NCI-H128 (cell line): ENCODE measurements at regions not wholly inside any gene's neighbourhood (a gene's known extent, or its start where the extent isn't known, plus 50 kb on each side); places are given as distances from the start of the nearest gene placed in this dataset.
"Not testable (repeated sequence)": the region's sequence is repeated elsewhere in the genome, so short reads cannot be mapped to it uniquely, and the experiment has no call there.

ENCODE experiments used
- DNase-seq: peaks from one replicate; lab custom pipeline; 2025; ENCODE audit not compliant: unreplicated experiment; lab: John Stamatoyannopoulos, UW

GRCh38 chr7:113320419-113320818, 202.1 kb upstream of the SMIM30 start:
- DNase-seq, result no peak

- no peak for DNase-seq
Measured at GRCh38 chr7:113314594-113314993, 196.2 kb upstream of the SMIM30 start.

- DNase-seq, result no peak
Measured at GRCh38 chr7:113308399-113308798, 190.0 kb upstream of the SMIM30 start.

GRCh38 chr7:113307147-113307546, 188.8 kb upstream of the SMIM30 start:
- DNase-seq, result no peak

GRCh38 chr7:113306302-113306701, 187.9 kb upstream of the SMIM30 start:
- DNase-seq, result no peak

GRCh38 chr7:113304104-113304503, 185.8 kb upstream of the SMIM30 start:
- DNase-seq, result no peak

GRCh38 chr7:113303388-113303787, 185.0 kb upstream of the SMIM30 start:
- not testable (repeated sequence) for DNase-seq

- no peak for DNase-seq
Measured at GRCh38 chr7:113301983-113302382, 183.6 kb upstream of the SMIM30 start.

GRCh38 chr7:113301141-113301540, 182.8 kb upstream of the SMIM30 start:
- DNase-seq, result no peak

- no peak for DNase-seq
Measured at GRCh38 chr7:113299748-113300147, 181.4 kb upstream of the SMIM30 start.

- no peak for DNase-seq
Measured at GRCh38 chr7:113298501-113298900, 180.1 kb upstream of the SMIM30 start.

- no peak for DNase-seq
Measured at GRCh38 chr7:113294750-113295149, 176.4 kb upstream of the SMIM30 start.

GRCh38 chr7:113292105-113292504, 173.8 kb upstream of the SMIM30 start:
- DNase-seq, result no peak

GRCh38 chr7:113291058-113291457, 172.7 kb upstream of the SMIM30 start:
- no peak for DNase-seq

- no peak for DNase-seq
Measured at GRCh38 chr7:113289140-113289740, 170.9 kb upstream of the SMIM30 start.

- DNase-seq, result no peak
Measured at GRCh38 chr7:113285411-113285810, 167.1 kb upstream of the SMIM30 start.

- DNase-seq, result no peak
Measured at GRCh38 chr7:113283861-113284260, 165.5 kb upstream of the SMIM30 start.

GRCh38 chr7:113282875-113283274, 164.5 kb upstream of the SMIM30 start:
- DNase-seq, result no peak

- DNase-seq, result no peak
Measured at GRCh38 chr7:113281223-113281622, 162.9 kb upstream of the SMIM30 start.

- no peak for DNase-seq
Measured at GRCh38 chr7:113279256-113279655, 160.9 kb upstream of the SMIM30 start.

GRCh38 chr7:113270790-113271189, 152.4 kb upstream of the SMIM30 start:
- no peak for DNase-seq

GRCh38 chr7:113269592-113269991, 151.2 kb upstream of the SMIM30 start:
- not testable (repeated sequence) for DNase-seq

- no peak for DNase-seq
Measured at GRCh38 chr7:113268757-113269156, 150.4 kb upstream of the SMIM30 start.
